GM06990 (cell line): ENCODE measurements at regions not wholly inside any gene's neighbourhood (a gene's known extent, or its start where the extent isn't known, plus 50 kb on each side); places are given as distances from the start of the nearest gene placed in this dataset.

Experiments
- DNase-seq: peaks from one replicate; pipeline ENCODE4 v3.0.0-alpha.2; 2011; ENCODE audit not compliant: insufficient read length; ENCODE audit errors: extremely low read depth
- H3K27me3 ChIP-seq: replicated peaks from 2 replicates; pipeline ENCODE4 v1.6.0; 2011; ENCODE audit warnings: low read length; ENCODE audit not compliant: control insufficient read depth, insufficient read depth
- H3K36me3 ChIP-seq: 2 replicates; pipeline ENCODE4 v1.5.1; 2011; ENCODE audit warnings: low read length; ENCODE audit not compliant: control insufficient read depth, insufficient read depth
- H3K4me3 ChIP-seq: replicated peaks from 2 replicates; pipeline ENCODE4 v1.5.1; 2011; ENCODE audit warnings: low read depth, mild to moderate bottlenecking, control low read depth, low read length
- CTCF ChIP-seq: IDR thresholded peaks from 2 replicates; pipeline ENCODE4 v1.5.1; 2011; ENCODE audit warnings: low read length, control low read depth, mild to moderate bottlenecking, inconsistent platforms; ENCODE audit not compliant: insufficient read depth, poor library complexity, severe bottlenecking

GRCh38 chr10:6699336-6699735, 119.3 kb upstream of the PRKCQ start:
- Histone ChIP-seq H3K4me3 (no peak overlapping the region), H3K27me3 (no peaks in the 10 kb centered on the region; the same call in none of the 2 replicates), H3K36me3 (no peaks in the 10 kb centered on the region)
- DNase-seq, result no peak
- no peak for TF ChIP-seq CTCF

- no peak for TF ChIP-seq CTCF
- DNase-seq, result no peak
- Histone ChIP-seq H3K36me3 (no peaks in the 10 kb centered on the region), H3K4me3 (no peak overlapping the region), H3K27me3 (no peaks in the 10 kb centered on the region; the same call in none of the 2 replicates)
These were observed 115.4 kb upstream of the PRKCQ start for GRCh38 chr10:6695519-6695918.

GRCh38 chr10:6694447-6695140, 114.5 kb upstream of the PRKCQ start:
- H3K4me3 ChIP-seq, result no peak overlapping the region
- no peak for DNase-seq
- TF ChIP-seq CTCF, result no peak
- H3K27me3 ChIP-seq, result no peaks in the 10 kb centered on the region; the same call in none of the 2 replicates
- no peaks in the 10 kb centered on the region for H3K36me3 ChIP-seq

GRCh38 chr10:6692856-6693255, 112.8 kb upstream of the PRKCQ start:
- Histone ChIP-seq H3K36me3 (no peaks in the 10 kb centered on the region), H3K27me3 (no peaks in the 10 kb centered on the region; the same call in none of the 2 replicates), H3K4me3 (no peak overlapping the region)
- DNase-seq, result no peak
- TF ChIP-seq CTCF, result no peak

GRCh38 chr10:6692103-6692502, 112.0 kb upstream of the PRKCQ start:
- no peaks in the 10 kb centered on the region for H3K36me3 ChIP-seq
- no peak overlapping the region for H3K4me3 ChIP-seq
- no peak for TF ChIP-seq CTCF
- H3K27me3 ChIP-seq, result no peaks in the 10 kb centered on the region; the same call in none of the 2 replicates
- no peak for DNase-seq

GRCh38 chr10:6689036-6689435, 109.0 kb upstream of the PRKCQ start:
- DNase-seq, result no peak
- no peak for TF ChIP-seq CTCF
- Histone ChIP-seq H3K27me3 (no peaks in the 10 kb centered on the region), H3K4me3 (no peak overlapping the region), H3K36me3 (no peaks in the 10 kb centered on the region)
